GM21825 (cell line): ENCODE measurements at regions not wholly inside any gene's neighbourhood (a gene's known extent, or its start where the extent isn't known, plus 50 kb on each side); places are given as distances from the start of the nearest gene placed in this dataset.

ENCODE experiments used
- ATAC-seq: cut with Tn5 transposase; IDR thresholded peaks from one replicate; pipeline ENCODE4 v1.9.1; 2021; ENCODE audit warnings: mild to moderate bottlenecking, moderate library complexity; ENCODE audit not compliant: unreplicated experiment

GRCh38 chr5:2255915-2256690, 373.4 kb upstream of the IRX4 start:
- no peak for ATAC-seq

- no peak for ATAC-seq
Observed at GRCh38 chr5:2254880-2255750, 372.4 kb upstream of the IRX4 start.

- ATAC-seq = no peak
Observed at GRCh38 chr5:2254406-2254805, 371.7 kb upstream of the IRX4 start.

GRCh38 chr5:2253040-2253975, 370.6 kb upstream of the IRX4 start:
- ATAC-seq = no peak

- ATAC-seq = no peak
Observed at GRCh38 chr5:2251751-2252150, 369.0 kb upstream of the IRX4 start.

- ATAC-seq = no peak
Observed at GRCh38 chr5:2251298-2251697, 368.6 kb upstream of the IRX4 start.

- ATAC-seq = no peak
Observed at GRCh38 chr5:2250365-2250950, 367.7 kb upstream of the IRX4 start.

GRCh38 chr5:2249442-2249841, 366.7 kb upstream of the IRX4 start:
- ATAC-seq = no peak

GRCh38 chr5:2249026-2249425, 366.3 kb upstream of the IRX4 start:
- ATAC-seq = no peak

GRCh38 chr5:2242539-2242938, 359.8 kb upstream of the IRX4 start:
- no peak for ATAC-seq

GRCh38 chr5:2241842-2242241, 359.1 kb upstream of the IRX4 start:
- no peak for ATAC-seq

- no peak for ATAC-seq
Observed at GRCh38 chr5:2240118-2240904, 357.6 kb upstream of the IRX4 start.

GRCh38 chr5:2239201-2239910, 356.6 kb upstream of the IRX4 start:
- no peak for ATAC-seq

- ATAC-seq = no peak
Observed at GRCh38 chr5:2238732-2239131, 356.0 kb upstream of the IRX4 start.

- no peak for ATAC-seq
Observed at GRCh38 chr5:2227433-2227832, 344.7 kb upstream of the IRX4 start.

GRCh38 chr5:2224689-2225088, 342.0 kb upstream of the IRX4 start:
- ATAC-seq = no peak

GRCh38 chr5:2223303-2223702, 340.6 kb upstream of the IRX4 start:
- ATAC-seq = no peak

- ATAC-seq = no peak
Observed at GRCh38 chr5:2222246-2222992, 339.7 kb upstream of the IRX4 start.

GRCh38 chr5:2221450-2221849, 338.7 kb upstream of the IRX4 start:
- ATAC-seq = no peak
